H9 (cell line): ENCODE measurements at regions not wholly inside any gene's neighbourhood (a gene's known extent, or its start where the extent isn't known, plus 50 kb on each side); places are given as distances from the start of the nearest gene placed in this dataset.

Experiments used
- DNase-seq: peaks from one replicate; pipeline ENCODE4 v3.0.0-alpha.2; 2017
- H2AFZ ChIP-seq: one replicate; pipeline ENCODE4 v1.6.1; 2013; ENCODE audit warnings: mild to moderate bottlenecking, low read length, control low read depth, moderate library complexity
- H2AK5ac ChIP-seq: 2 replicates; pipeline ENCODE4 v1.6.1; 2013; ENCODE audit warnings: low read length, control low read depth, mixed read lengths; ENCODE audit not compliant: insufficient read length
- H2BK120ac ChIP-seq: one replicate; pipeline ENCODE4 v1.6.1; 2013; ENCODE audit warnings: low read depth, mild to moderate bottlenecking, low read length, control low read depth, inconsistent platforms; ENCODE audit not compliant: poor library complexity, severe bottlenecking
- H2BK12ac ChIP-seq: 2 replicates; pipeline ENCODE4 v1.6.1; 2013; ENCODE audit warnings: low read length, control low read depth, mixed read lengths, low read depth; ENCODE audit not compliant: insufficient read length
- H2BK15ac ChIP-seq: 2 replicates; pipeline ENCODE4 v1.6.1; 2013; ENCODE audit warnings: low read depth, low read length, control low read depth
- H2BK20ac ChIP-seq: one replicate; pipeline ENCODE4 v1.6.1; 2013; ENCODE audit warnings: low read depth, mild to moderate bottlenecking, low read length, control low read depth, inconsistent platforms; ENCODE audit not compliant: poor library complexity, severe bottlenecking
- H2BK5ac ChIP-seq: 2 replicates; pipeline ENCODE4 v1.6.1; 2013; ENCODE audit warnings: low read length, control low read depth, mixed read lengths; ENCODE audit not compliant: insufficient read length
- H3K14ac ChIP-seq: 2 replicates; pipeline ENCODE4 v1.6.1; 2013; ENCODE audit warnings: low read length, control low read depth; ENCODE audit not compliant: insufficient read depth
- H3K18ac ChIP-seq: 2 replicates; pipeline ENCODE4 v1.6.1; 2013; ENCODE audit warnings: low read depth, mild to moderate bottlenecking, mixed read lengths, low read length, control low read depth; ENCODE audit not compliant: insufficient read length
- H3K23ac ChIP-seq: 2 replicates; pipeline ENCODE4 v1.6.1; 2013; ENCODE audit warnings: low read length, control low read depth, mixed read lengths, low read depth; ENCODE audit not compliant: insufficient read length
- H3K23me2 ChIP-seq: 2 replicates; pipeline ENCODE4 v1.6.1; 2013; ENCODE audit warnings: low read depth, mild to moderate bottlenecking, mixed read lengths, low read length, control low read depth; ENCODE audit not compliant: insufficient read length, poor library complexity, severe bottlenecking
- H3K27ac ChIP-seq: 2 replicates; pipeline ENCODE4 v1.5.1; 2013; ENCODE audit warnings: low read length, control low read depth, mixed read lengths, low read depth; ENCODE audit not compliant: insufficient read length
- H3K27me3 ChIP-seq: 2 replicates; pipeline ENCODE4 v1.6.1; 2013; ENCODE audit warnings: low read length, control low read depth, inconsistent platforms; ENCODE audit not compliant: insufficient read depth
- H3K4ac ChIP-seq: 2 replicates; pipeline ENCODE4 v1.6.1; 2013; ENCODE audit warnings: low read depth, mild to moderate bottlenecking, control low read depth, inconsistent platforms, low read length, moderate library complexity
- H3K4me1 ChIP-seq: 2 replicates; pipeline ENCODE4 v1.6.1; 2013; ENCODE audit warnings: low read length, control low read depth, inconsistent platforms; ENCODE audit not compliant: insufficient read depth
- H3K4me2 ChIP-seq: 2 replicates; pipeline ENCODE4 v1.6.1; 2013; ENCODE audit warnings: low read length, control low read depth, mixed read lengths; ENCODE audit not compliant: insufficient read length, insufficient read depth
- H3K56ac ChIP-seq: 2 replicates; pipeline ENCODE4 v1.6.1; 2013; ENCODE audit warnings: low read depth, mild to moderate bottlenecking, mixed read lengths, low read length, control low read depth; ENCODE audit not compliant: insufficient read length
- H3K79me1 ChIP-seq: 2 replicates; pipeline ENCODE4 v1.6.1; 2013; ENCODE audit warnings: low read depth, mild to moderate bottlenecking, moderate library complexity, low read length, control low read depth, inconsistent platforms; ENCODE audit not compliant: insufficient read depth, poor library complexity, severe bottlenecking
- H3K79me2 ChIP-seq: 2 replicates; pipeline ENCODE4 v1.6.1; 2013; ENCODE audit warnings: low read length, control low read depth, inconsistent platforms; ENCODE audit not compliant: insufficient read depth
- H3K9ac ChIP-seq: 2 replicates; pipeline ENCODE4 v1.6.1; 2013; ENCODE audit warnings: low read length, control low read depth, mixed read lengths; ENCODE audit not compliant: insufficient read length; ENCODE audit errors: extremely low read depth
- H3K9me3 ChIP-seq: one replicate; pipeline ENCODE4 v1.6.1; 2013; ENCODE audit warnings: low read depth, low read length, inconsistent platforms; ENCODE audit not compliant: control insufficient read depth
- H3T11ph ChIP-seq: one replicate; pipeline ENCODE4 v1.6.1; 2013; ENCODE audit warnings: mild to moderate bottlenecking, low read length, control low read depth, inconsistent platforms
- H4K20me1 ChIP-seq: one replicate; pipeline ENCODE4 v1.6.1; 2013; ENCODE audit not compliant: control insufficient read depth, insufficient read length, insufficient read depth
- H4K5ac ChIP-seq: 2 replicates; pipeline ENCODE4 v1.6.1; 2013; ENCODE audit warnings: low read depth, mild to moderate bottlenecking, mixed read lengths, low read length, control low read depth; ENCODE audit not compliant: insufficient read length
- H4K8ac ChIP-seq: replicated peaks from 2 replicates; pipeline ENCODE4 v1.6.1; 2013; ENCODE audit warnings: low read length, control low read depth, mixed read lengths, low read depth; ENCODE audit not compliant: insufficient read length
- H4K91ac ChIP-seq: 2 replicates; pipeline ENCODE4 v1.6.1; 2013; ENCODE audit warnings: low read depth, mild to moderate bottlenecking, moderate library complexity, mixed read lengths, low read length, control low read depth; ENCODE audit not compliant: insufficient read length
- H3K27ac Mint-ChIP-seq, 3 experiments: 2 replicates in 2 of 3; 3 replicates in 1 of 3; pipeline ENCODE4 v1.8.0; 2020 to 2021; ENCODE audit warnings: mixed read lengths in 3 of 3, mild to moderate bottlenecking in 1 of 3, moderate library complexity in 1 of 3
- H3K27me3 Mint-ChIP-seq: 2 replicates; pipeline ENCODE4 v1.8.0; 2021; ENCODE audit warnings: low read depth, mild to moderate bottlenecking, moderate library complexity, mixed read lengths
- H3K36me3 Mint-ChIP-seq, 3 experiments: 2 replicates in 2 of 3; 3 replicates in 1 of 3; pipeline ENCODE4 v1.8.0; 2020 to 2021; ENCODE audit warnings: low read depth in 3 of 3, mixed read lengths in 3 of 3; ENCODE audit not compliant: insufficient read depth in 1 of 3
- H3K4me1 Mint-ChIP-seq, 2 experiments: 2 replicates each; pipeline ENCODE4 v1.8.0; 2020; ENCODE audit warnings: mixed read lengths in 2 of 2
- H3K4me3 Mint-ChIP-seq, 2 experiments: 2 replicates in 1 of 2; 3 replicates in 1 of 2; pipeline ENCODE4 v1.8.0; 2020 to 2021; ENCODE audit warnings: mild to moderate bottlenecking in 2 of 2, mixed read lengths in 2 of 2, moderate library complexity in 1 of 2
- H3K9me3 Mint-ChIP-seq, 2 experiments: 2 replicates in 1 of 2; 3 replicates in 1 of 2; pipeline ENCODE4 v1.8.0; 2020; ENCODE audit warnings: mild to moderate bottlenecking in 2 of 2, mixed read lengths in 2 of 2, moderate library complexity in 1 of 2
- WGBS: extraction: QIAGEN DNeasy Blood & Tissue Kit; methylation state at CpG from one replicate; pipeline ENCODE4 v1.1.7; 2013; ENCODE audit warnings: missing lambda C conversion rate, low lambda C conversion rate, mixed read lengths; ENCODE audit not compliant: insufficient read length; ENCODE audit errors: extremely low coverage; 5-methylcytosine and 5-hydroxymethylcytosine counted together
- TF ChIP-seq, protein P1 (sequence below): fragments of 200-600 bp; sonication (generic); conservative IDR thresholded peaks from 3 replicates; pipeline ENCODE4 v1.8.0; 2021; ENCODE audit warnings: antibody characterized with exemption, mild to moderate bottlenecking

GRCh38 chr14:104230946-104231345, 92.6 kb downstream of the KIF26A start:
- H3K23me2 ChIP-seq = no peaks in the 10 kb centered on the region
- no peaks in the 10 kb centered on the region for H3K79me1 ChIP-seq
- Mint-ChIP-seq H3K4me3 (no peak overlapping the region), H3K4me1 (peaks cover 8 to 12% of the 10 kb centered on the region in 2 experiments), H3K9me3 (peaks cover 6 to 14% of the 10 kb centered on the region in 2 experiments), H3K36me3 (peaks cover 8 to 16% (median 10%) of the 10 kb centered on the region in 3 experiments), H3K27ac (no peak overlapping the region), H3K27me3 (peaks cover 9% of the 10 kb centered on the region)
- H3K4me2 ChIP-seq = no peak overlapping the region
- no peak overlapping the region for H3K23ac ChIP-seq
- H3K9ac ChIP-seq = no peak overlapping the region
- WGBS = no CpG with 5 or more reads among the region's 4 CpGs
- TF ChIP-seq, protein P1, sequence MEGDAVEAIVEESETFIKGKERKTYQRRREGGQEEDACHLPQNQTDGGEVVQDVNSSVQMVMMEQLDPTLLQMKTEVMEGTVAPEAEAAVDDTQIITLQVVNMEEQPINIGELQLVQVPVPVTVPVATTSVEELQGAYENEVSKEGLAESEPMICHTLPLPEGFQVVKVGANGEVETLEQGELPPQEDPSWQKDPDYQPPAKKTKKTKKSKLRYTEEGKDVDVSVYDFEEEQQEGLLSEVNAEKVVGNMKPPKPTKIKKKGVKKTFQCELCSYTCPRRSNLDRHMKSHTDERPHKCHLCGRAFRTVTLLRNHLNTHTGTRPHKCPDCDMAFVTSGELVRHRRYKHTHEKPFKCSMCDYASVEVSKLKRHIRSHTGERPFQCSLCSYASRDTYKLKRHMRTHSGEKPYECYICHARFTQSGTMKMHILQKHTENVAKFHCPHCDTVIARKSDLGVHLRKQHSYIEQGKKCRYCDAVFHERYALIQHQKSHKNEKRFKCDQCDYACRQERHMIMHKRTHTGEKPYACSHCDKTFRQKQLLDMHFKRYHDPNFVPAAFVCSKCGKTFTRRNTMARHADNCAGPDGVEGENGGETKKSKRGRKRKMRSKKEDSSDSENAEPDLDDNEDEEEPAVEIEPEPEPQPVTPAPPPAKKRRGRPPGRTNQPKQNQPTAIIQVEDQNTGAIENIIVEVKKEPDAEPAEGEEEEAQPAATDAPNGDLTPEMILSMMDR = no peak
- no peak overlapping the region for H2BK12ac ChIP-seq
- no peaks in the 10 kb centered on the region for H3K27me3 ChIP-seq
- H3K4me1 ChIP-seq = no peaks in the 10 kb centered on the region
- H3K9me3 ChIP-seq = peaks cover 12% of the 10 kb centered on the region
- H4K91ac ChIP-seq = no peak overlapping the region
- no peak overlapping the region for H2BK15ac ChIP-seq
- H3K56ac ChIP-seq = no peak overlapping the region
- no peak overlapping the region for H2BK120ac ChIP-seq
- H4K20me1 ChIP-seq = no peaks in the 10 kb centered on the region
- no peak overlapping the region for H2BK5ac ChIP-seq
- H3K14ac ChIP-seq = no peak overlapping the region
- no peak overlapping the region for H3K18ac ChIP-seq
- no peaks in the 10 kb centered on the region for H3K79me2 ChIP-seq
- no peak overlapping the region for H2BK20ac ChIP-seq
- no peak overlapping the region for H3K27ac ChIP-seq
- H4K5ac ChIP-seq = no peak overlapping the region
- H2AFZ ChIP-seq = no peak overlapping the region
- no peak overlapping the region for H3T11ph ChIP-seq
- no peak overlapping the region for H4K8ac ChIP-seq
- H3K4ac ChIP-seq = no peak overlapping the region
- H2AK5ac ChIP-seq = no peak overlapping the region
- no peak for DNase-seq
